Stimulated activated CD4-positive, alpha-beta T cell treated with anti-CD3 and anti-CD28 coated beads, Interleukin-4, amount 100 ng/mL, for 48 hours (primary cell): ENCODE measurements at regions not wholly inside any gene's neighbourhood (a gene's known extent, or its start where the extent isn't known, plus 50 kb on each side); places are given as distances from the start of the nearest gene placed in this dataset.
"Not testable (repeated sequence)": the region's sequence is repeated elsewhere in the genome, so short reads cannot be mapped to it uniquely, and the experiment has no call there.

ENCODE experiments used
- DNase-seq, 2 donors: peaks; one replicate each; pipeline ENCODE4 v3.0.0-alpha.2; 2020; ENCODE audit warnings: low read depth in 2 of 2

DNA sequence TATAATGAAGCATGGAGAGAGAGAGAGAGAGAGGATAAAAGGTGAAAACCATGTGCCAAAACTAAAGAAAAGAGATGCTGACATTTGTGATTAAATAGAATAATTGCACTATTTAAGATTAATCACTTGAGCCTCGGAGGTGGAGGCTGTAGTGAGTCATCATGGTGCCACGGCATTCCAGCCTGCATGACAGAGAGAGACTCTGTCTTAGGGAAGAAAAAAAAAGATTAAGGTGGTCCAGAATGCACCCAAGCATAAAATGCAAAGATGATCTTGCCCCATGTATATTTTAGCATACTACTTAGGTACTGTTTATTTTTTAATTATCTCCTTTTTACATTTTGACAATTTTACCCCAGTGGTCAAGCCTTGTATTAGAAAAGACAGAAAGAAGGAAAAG, 742.5 kb downstream of the SPATA31A1 start:
- DNase-seq = not testable (repeated sequence)

DNA sequence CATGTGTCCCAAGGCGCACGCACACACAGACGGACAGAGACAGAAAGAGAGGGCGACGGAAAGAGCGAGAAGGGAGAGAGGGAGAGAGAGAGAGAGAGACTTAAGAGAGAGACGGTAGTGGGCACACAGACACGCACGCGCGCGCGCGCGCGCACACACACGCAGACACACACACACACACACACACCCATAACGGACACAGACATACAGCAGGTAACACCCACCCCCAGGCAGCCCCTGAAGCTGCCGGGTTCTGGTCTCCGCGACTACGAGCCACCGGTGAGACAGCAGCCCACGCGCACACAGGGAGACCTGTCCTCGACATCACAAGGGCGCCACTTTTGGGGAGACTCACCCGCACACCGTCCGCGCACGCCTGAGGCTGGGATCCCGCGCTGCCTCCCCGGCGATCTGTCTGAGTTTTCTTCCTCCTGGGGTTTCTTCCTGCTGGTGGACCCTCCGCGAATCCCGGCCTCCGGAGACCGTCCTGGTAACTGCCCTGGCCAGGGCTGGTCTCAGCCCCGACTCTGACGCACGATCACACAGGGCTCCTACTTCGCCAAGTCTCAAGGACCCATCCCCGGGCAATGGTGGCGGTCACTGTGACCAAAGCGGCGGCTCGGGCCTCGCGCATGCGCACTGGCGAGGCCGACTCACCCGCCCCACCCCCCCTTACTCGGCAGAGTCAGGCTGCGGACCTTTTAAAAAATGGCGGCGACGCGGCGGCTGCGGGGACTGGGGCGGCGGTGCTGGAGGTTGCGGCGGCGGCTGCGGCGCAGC, 750.7 kb downstream of the SPATA31A1 start:
- peak in 1 of 2 donors; percentile 21 for DNase-seq

DNA sequence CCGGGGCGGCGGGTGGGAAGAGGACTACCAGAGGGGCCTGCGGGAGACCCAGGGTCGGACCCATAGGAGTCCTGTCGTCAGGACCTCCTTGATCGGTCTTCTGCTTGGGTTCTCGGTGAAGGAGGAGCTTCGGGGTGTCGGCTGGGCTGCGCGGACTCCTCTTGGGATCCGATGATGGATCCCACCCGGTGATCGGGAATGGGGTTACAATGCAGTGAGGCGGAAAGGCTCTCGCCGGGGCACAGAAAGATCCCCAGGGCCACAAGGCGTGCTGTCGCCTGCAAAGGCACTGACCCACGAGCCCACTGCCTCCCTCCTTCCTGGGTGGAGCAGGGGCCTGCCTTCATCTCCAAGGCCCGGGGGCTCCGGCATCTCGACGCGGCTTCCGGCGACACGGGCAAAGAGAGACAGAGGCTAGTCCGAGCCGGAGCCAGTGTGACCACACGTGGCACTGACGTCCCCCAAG, 751.3 kb downstream of the SPATA31A1 start:
- DNase-seq = not testable (repeated sequence)

DNA sequence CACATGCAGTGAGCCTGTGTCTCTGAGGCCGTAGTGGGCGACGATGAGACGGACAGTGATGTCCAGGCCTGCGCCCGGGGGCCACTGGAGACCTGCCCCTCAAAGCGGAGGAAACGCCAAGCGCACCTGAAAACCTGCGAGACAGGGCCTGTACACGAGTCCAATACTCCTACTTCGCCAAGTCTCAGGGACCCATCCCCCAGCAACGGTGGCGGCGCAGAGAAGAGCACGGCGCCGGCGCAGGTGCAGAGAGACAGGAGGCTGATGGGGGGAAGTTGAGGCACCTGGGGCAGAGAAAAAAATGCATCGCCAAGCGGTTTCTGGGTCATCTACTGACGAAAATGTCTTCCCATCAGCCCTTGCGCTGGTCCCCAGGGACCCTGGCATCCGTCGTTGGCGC, 751.8 kb downstream of the SPATA31A1 start:
- not testable (repeated sequence) for DNase-seq

DNA sequence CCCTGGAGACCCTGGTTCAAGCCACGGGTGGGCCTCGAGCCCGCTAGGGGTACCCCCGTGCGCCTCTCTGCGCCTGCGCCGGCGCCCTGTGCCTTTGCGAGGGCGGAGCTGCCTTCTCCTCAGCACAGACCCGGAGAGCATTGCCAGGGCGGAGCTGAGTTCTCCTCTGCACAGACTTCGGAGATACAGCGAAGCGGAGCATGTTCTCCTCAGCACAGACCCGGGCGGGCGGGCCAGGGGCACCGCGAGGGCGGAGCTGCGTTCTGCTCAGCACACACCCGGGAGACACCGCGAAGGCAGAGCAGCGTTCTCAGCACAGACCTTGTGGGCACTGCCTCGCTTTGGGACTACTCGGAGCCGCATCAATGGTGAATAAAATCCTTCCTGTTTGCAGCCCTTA, 753.0 kb downstream of the SPATA31A1 start:
- not testable (repeated sequence) for DNase-seq

GRCh38 chr9:40110751-40111150, 755.3 kb downstream of the SPATA31A1 start:
- DNase-seq = not testable (repeated sequence)

- DNase-seq = not testable (repeated sequence)
Observed at GRCh38 chr9:40111571-40111970, 756.1 kb downstream of the SPATA31A1 start.

DNA sequence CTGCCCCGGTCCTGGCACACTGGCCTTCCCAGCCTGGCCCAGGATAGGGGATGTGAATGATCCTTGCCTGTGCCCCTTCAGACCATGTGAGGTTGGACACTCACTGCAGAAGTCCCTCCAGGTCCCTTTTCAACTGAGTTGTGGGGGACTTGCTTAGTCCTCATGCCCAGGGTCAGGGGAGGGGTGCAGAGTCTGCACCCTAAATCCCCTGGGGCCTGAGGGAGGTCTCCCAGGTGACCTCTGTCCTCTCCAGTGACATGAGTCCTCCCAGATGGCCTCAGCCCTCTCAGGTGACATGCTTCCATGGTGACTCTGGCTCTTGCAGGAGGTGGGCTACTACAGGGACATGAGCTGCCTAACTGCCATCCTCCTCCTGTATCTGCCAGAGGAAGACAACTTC, 775.1 kb downstream of the SPATA31A1 start:
- not testable (repeated sequence) for DNase-seq

DNA sequence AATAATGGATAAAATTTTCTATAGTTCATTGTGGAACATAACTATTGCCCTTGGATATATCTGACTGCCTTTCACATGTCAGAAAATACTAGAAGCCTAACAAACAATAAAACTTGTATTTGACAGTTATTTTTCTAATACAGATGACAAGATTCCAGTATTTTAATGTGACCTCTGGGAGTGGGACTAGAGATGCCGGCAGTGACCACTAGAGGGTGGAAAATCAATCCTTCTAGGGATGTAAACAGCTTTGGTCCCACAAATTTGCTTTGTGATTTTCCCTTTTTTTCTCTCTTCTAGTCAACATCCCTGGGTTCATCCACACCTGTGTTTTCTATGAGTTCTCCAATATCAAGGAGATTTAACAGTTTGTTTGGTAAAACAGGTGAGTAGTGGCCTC, 813.7 kb downstream of the SPATA31A1 start:
- DNase-seq = not testable (repeated sequence)

- not testable (repeated sequence) for DNase-seq
Observed at GRCh38 chr9:40173316-40173715, 817.8 kb downstream of the SPATA31A1 start.

DNA sequence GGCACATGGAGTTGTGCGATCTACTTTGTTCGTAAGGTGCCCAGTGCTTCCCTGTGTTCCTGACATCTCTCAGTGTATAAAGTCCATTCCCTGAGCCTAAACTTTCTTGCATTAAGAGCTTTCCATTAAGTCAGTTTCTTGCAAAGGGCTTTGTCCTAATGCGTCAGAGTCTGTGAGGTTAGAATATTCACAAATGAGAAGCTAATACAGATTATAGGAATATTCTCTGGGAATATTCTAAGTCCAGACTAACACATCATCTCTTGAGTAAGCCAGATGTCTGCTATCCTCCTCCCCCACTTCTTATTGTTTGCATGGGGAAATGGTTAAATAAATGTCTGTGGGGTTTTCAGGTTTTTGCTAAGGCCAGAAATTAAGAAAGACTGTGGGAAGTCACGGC, 818.6 kb downstream of the SPATA31A1 start:
- not testable (repeated sequence) for DNase-seq

- not testable (repeated sequence) for DNase-seq
Observed at GRCh38 chr9:40177403-40177802, 821.9 kb downstream of the SPATA31A1 start.

DNA sequence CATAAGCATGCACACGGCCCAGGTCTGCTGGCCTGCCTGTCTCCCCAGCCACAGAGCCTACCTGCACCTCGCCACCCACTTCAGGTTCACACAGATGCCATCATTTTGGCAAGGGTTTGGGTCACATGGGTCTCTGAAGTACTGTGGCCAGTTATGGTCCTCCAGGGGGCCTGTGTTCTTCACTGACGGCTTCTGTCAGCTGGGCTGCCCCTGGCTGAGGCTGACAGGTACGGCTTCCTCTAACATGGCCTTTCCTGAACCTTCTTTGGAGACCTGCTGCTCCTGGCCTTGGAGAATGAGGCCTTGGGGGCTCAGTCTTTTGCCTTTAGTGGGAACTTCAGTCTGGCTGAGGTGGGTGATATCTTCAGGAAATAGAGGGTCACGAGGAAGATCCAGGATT, 835.9 kb downstream of the SPATA31A1 start:
- not testable (repeated sequence) for DNase-seq

DNA sequence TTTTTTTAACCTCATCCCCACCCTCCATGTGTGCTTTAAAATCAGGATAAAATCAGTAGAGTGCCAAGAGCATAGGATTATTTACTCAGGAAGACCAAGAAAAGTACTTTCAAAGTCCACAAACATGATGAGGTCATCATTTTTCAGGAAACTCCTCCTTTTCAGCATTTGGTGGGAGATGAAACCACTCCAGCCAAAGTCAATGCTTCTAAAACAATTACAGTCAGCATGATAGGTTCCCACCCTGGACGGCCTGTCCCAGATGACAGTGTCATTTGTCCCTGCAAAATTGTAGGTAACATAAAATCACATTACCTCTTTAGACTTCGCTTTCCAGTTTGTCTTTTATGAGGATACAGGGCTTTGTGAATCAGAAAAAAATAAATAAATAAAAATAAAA, 836.7 kb downstream of the SPATA31A1 start:
- DNase-seq = not testable (repeated sequence)

DNA sequence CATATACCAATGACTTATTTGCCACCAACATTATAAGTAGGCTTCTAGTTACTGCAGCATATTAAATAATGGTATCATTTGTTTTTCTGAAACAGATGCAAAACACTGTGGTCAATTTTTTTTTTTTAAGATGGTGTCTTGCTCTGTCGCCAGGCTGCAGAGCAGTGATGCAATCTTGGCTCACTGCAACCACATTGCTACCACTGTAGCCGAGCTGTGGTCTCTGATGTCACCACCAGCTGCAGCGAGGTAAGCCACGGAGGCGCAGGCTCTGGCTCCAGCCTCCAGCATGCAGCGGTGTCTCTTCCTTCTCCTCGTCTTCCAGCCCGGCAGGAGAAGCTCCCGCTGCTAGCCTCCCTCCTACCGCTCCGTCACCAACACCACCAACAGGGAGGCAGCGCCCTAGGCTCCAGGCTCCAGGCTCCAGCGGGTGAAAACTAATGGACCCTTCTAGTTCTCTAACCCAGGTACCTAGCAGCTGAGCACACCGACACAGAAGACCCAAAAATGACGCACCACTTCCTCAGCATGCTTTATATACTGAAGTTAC, 840.8 kb downstream of the SPATA31A1 start:
- DNase-seq = not testable (repeated sequence)

DNA sequence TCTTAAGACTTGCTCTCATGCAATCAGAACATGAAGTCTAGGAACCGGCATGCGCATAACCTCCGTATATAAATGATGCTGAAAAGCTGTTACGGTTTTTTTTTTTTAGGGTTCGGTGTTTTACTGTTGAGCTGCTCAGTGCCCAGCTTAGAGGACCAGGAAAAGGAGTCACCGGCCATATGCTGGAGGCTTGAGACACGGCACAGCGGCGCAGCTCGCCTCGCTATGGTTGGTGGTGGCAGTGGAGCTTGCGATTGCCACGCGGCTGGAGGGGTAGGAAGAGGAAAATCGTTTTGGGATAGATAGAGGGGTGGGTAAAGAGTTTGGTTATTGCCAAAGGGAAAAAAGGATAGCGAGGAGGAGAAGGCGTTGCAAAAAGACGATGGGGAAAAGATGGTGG, 841.3 kb downstream of the SPATA31A1 start:
- not testable (repeated sequence) for DNase-seq

DNA sequence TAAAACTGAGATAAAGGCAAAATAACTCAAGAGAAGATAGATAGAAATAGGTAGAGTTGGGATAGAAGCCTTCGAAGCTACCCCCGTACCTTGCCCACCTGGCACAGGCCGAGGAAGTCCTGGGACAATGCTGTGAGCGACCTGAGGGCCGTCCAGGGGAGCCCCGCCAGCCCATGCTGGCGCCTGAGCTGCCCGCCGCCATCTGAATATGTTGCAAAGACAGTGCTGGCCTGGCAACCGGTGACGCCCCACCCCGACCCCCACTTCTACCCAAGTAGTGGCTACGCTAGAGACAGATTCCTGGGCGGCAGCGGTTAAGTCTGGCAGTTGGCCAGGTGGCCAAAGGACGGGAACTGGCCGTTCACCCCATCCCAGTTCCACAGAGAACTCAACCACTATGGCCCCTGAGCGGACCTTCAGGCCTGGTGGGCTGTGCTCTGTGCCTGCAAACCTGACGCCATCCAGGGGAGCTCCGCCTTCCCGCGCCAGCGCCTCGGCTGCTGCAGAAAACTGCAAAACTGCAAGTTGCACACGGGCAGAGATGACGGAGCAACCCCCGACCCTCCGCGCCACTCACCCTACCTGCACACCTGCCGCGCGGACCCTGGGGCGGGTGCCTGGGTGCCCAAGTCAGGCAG, 866.2 kb downstream of the SPATA31A1 start:
- DNase-seq = not testable (repeated sequence)

DNA sequence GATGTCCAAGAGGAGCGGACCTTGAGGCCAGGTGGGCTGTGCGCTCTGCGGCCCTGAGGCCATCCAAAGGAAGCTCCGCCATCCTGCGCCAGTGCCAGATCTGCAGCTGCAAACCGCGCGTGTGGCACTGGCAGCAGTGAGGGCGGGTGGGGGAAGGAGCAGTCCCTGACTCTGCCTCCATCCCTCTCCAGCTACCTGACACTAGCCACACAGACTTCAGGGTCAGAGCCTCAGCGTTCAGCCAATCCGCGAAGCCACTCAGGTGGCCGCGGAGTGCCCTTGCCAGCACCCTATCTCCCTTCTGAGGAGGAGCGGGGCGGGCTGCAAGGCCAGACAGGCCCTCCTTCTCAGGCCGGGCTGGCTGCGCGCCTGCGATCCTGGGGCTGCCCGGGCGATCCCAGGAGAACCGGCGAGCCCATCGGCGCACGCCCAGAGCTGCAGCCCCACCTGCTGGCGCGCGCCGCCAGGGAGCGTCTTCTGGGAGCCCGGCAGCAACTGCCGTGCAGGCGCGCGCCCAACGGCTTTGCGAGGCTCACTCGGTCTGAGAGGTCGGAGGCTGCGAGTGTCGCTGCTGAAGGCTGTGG, 867.2 kb downstream of the SPATA31A1 start:
- not testable (repeated sequence) for DNase-seq

DNA sequence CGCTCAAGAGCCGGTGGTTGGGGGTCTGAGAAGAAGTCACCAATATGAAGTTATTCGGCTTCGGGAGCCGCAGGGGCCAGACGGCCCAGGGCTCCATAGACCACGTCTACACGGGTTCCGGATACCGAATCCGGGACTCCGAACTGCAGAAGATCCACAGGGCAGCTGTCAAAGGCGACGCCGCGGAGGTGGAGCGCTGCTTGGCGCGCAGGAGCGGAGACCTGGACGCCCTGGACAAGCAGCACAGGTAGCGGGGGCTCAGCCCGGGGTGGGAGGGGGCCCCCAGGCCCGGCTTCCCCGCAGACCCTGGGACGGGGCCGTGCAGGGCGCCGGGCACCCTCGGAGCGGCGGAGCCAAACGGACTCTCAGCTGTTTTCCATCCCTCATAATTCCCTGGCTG, 867.9 kb downstream of the SPATA31A1 start:
- DNase-seq = not testable (repeated sequence)
